ENCODE measurements at regions not wholly inside any gene's neighbourhood (a gene's known extent, or its start where the extent isn't known, plus 50 kb on each side); places are given as distances from the start of the nearest gene placed in this dataset.

GRCh38 chr4:104649631-104650030, 154.9 kb upstream of the CXXC4 start:
- TF ChIP-seq CTCF (conservative IDR thresholded peaks at IDR 0.05; ENCODE audit: low read depth, low read length) (no peak), EZH2 (IDR thresholded peaks at IDR 0.05; ENCODE audit: low read length, unreplicated experiment) (no peak)

All from PC-3 (cell line).